Naive thymus-derived CD4-positive, alpha-beta T cell (primary cell): ENCODE measurements at regions not wholly inside any gene's neighbourhood (a gene's known extent, or its start where the extent isn't known, plus 50 kb on each side); places are given as distances from the start of the nearest gene placed in this dataset.

Experiments
- ATAC-seq: fragments of 150-1000 bp; cut with Tn5 transposase; 2 replicates; pipeline ENCODE4 v1.10.0; 2021; ENCODE audit warnings: mild to moderate bottlenecking, moderate library complexity
- CTCF ChIA-PET: fragments of 350-600 bp; sonication (Branson Sonifier 250); formaldehyde crosslinking; loops from one replicate; lab custom pipeline; 2021; ENCODE audit warnings: antibody characterized with exemption; lab: Charles Lee
- POLR2A ChIA-PET: fragments of 350-600 bp; sonication (Branson Sonifier 250); formaldehyde crosslinking; loops from one replicate; lab custom pipeline; 2021; ENCODE audit warnings: antibody characterized with exemption, inconsistent platforms; lab: Charles Lee
- DNase-seq, 9 donors: peaks; one replicate each; pipeline versions ENCODE4 v3.0.0 to v3.0.0-alpha.2; 2020 to 2022; ENCODE audit warnings: mixed read lengths in 1 of 9
- H3K27ac ChIP-seq: one replicate; pipeline ENCODE4 v1.7.0; 2013; ENCODE audit warnings: mild to moderate bottlenecking, low read depth, low read length, moderate library complexity
- H3K27me3 ChIP-seq, 2 donors: one replicate each; pipeline ENCODE4 v1.7.0; 2013; ENCODE audit warnings: low read length in 2 of 2, mild to moderate bottlenecking in 2 of 2, moderate library complexity in 2 of 2; ENCODE audit not compliant: control insufficient read depth in 2 of 2, insufficient read depth in 2 of 2
- H3K36me3 ChIP-seq, 3 experiments: 1 replicate in 2 of 3; 2 replicates in 1 of 3; pipeline ENCODE4 v1.7.0; 2013; ENCODE audit warnings: low read length in 3 of 3, mild to moderate bottlenecking in 3 of 3, moderate library complexity in 1 of 3; ENCODE audit not compliant: insufficient read depth in 3 of 3, control insufficient read depth in 2 of 3
- H3K4me1 ChIP-seq, 2 donors: one replicate each; pipeline ENCODE4 v1.7.0; 2013; ENCODE audit warnings: low read length in 2 of 2, mild to moderate bottlenecking in 2 of 2, moderate library complexity in 1 of 2; ENCODE audit not compliant: control insufficient read depth in 2 of 2, insufficient read depth in 2 of 2
- H3K4me3 ChIP-seq: 2 replicates; pipeline ENCODE4 v1.7.0; 2013; ENCODE audit warnings: mild to moderate bottlenecking, low read length
- H3K9me3 ChIP-seq, 3 experiments: 1 replicate in 2 of 3; 2 replicates in 1 of 3; pipeline ENCODE4 v1.7.0; 2013; ENCODE audit warnings: low read length in 3 of 3; ENCODE audit not compliant: control insufficient read depth in 2 of 3
- H3K27ac Mint-ChIP-seq, 9 donors: one replicate each; pipeline ENCODE4 v1.8.0; 2020 to 2022; ENCODE audit warnings: mixed read lengths in 9 of 9, mild to moderate bottlenecking in 8 of 9, moderate library complexity in 5 of 9, inconsistent platforms in 2 of 9
- H3K27me3 Mint-ChIP-seq, 5 donors: one replicate each; pipeline ENCODE4 v1.8.0; 2021 to 2022; ENCODE audit warnings: mixed read lengths in 5 of 5, mild to moderate bottlenecking in 1 of 5
- H3K36me3 Mint-ChIP-seq, 5 donors: one replicate each; pipeline ENCODE4 v1.8.0; 2020 to 2022; ENCODE audit warnings: mixed read lengths in 5 of 5, mild to moderate bottlenecking in 3 of 5, inconsistent platforms in 1 of 5
- H3K4me1 Mint-ChIP-seq, 7 donors: one replicate each; pipeline ENCODE4 v1.8.0; 2020 to 2022; ENCODE audit warnings: mixed read lengths in 7 of 7, mild to moderate bottlenecking in 3 of 7, inconsistent platforms in 1 of 7
- H3K4me3 Mint-ChIP-seq, 10 donors: one replicate each; pipeline ENCODE4 v1.8.0; 2020 to 2022; ENCODE audit warnings: mild to moderate bottlenecking in 10 of 10, mixed read lengths in 10 of 10, moderate library complexity in 6 of 10, inconsistent platforms in 2 of 10
- H3K9me3 Mint-ChIP-seq, 11 donors: one replicate each; pipeline ENCODE4 v1.8.0; 2020 to 2022; ENCODE audit warnings: mixed read lengths in 11 of 11, mild to moderate bottlenecking in 4 of 11, inconsistent platforms in 1 of 11, moderate library complexity in 1 of 11
- intact Hi-C, 2 donors: fragments of 100-400 bp; cut with micrococcal nuclease; formaldehyde crosslinking; loops; one replicate each; pipeline ENCODE4 v1.15.1; 2023

- peaks cover 0 to 9% (median 0%) of the 10 kb centered on the region in 11 donors for H3K9me3 Mint-ChIP-seq
- H3K27ac Mint-ChIP-seq, result no peak overlapping the region
- H3K36me3 ChIP-seq, result no peaks in the 10 kb centered on the region
- peaks cover 0 to 4% (median 0%) of the 10 kb centered on the region in 5 donors for H3K27me3 Mint-ChIP-seq
- H3K4me3 ChIP-seq, result no peak overlapping the region
- no peak overlapping the region for H3K4me3 Mint-ChIP-seq
- H3K4me1 ChIP-seq, result no peaks in the 10 kb centered on the region
- ChIA-PET POLR2A (interaction anchor here (0.7 kb wide), 1 partner anchor 1118 kb away, joined by 3 read pairs; no protein-coding TSS in a partner anchor), CTCF (no interaction called here)
- H3K4me1 Mint-ChIP-seq, result no peaks in the 10 kb centered on the region
- ATAC-seq, result no peak
- H3K36me3 Mint-ChIP-seq, result no peaks in the 10 kb centered on the region
- H3K27me3 ChIP-seq, result no peaks in the 10 kb centered on the region
- H3K27ac ChIP-seq, result no peak overlapping the region
- intact Hi-C loops, result no loop called here
- DNase-seq, result no peak
- no peaks in the 10 kb centered on the region for H3K9me3 ChIP-seq
Observed at GRCh38 chr6:126524811-126525326, 185.0 kb downstream of the CENPW start.

- intact Hi-C loops, result no loop called here
- no peak overlapping the region for H3K4me3 ChIP-seq
- H3K9me3 ChIP-seq, result no peaks in the 10 kb centered on the region
- H3K27me3 ChIP-seq, result no peaks in the 10 kb centered on the region
- DNase-seq, result no peak
- H3K27ac ChIP-seq, result no peak overlapping the region
- Mint-ChIP-seq H3K27me3 (peaks cover 0 to 4% (median 0%) of the 10 kb centered on the region in 5 donors), H3K9me3 (no peaks in the 10 kb centered on the region), H3K4me3 (no peak overlapping the region), H3K27ac (no peak overlapping the region), H3K36me3 (no peaks in the 10 kb centered on the region), H3K4me1 (no peaks in the 10 kb centered on the region)
- no peaks in the 10 kb centered on the region for H3K36me3 ChIP-seq
- CTCF ChIA-PET, result no interaction called here
- H3K4me1 ChIP-seq, result no peaks in the 10 kb centered on the region
- no peak for ATAC-seq
- POLR2A ChIA-PET, result interaction anchor here (0.7 kb wide), 1 partner anchor 25 kb away, joined by 3 read pairs; no protein-coding TSS in a partner anchor
Observed at GRCh38 chr6:126526547-126526946, 186.6 kb downstream of the CENPW start.

- H3K4me1 ChIP-seq, result no peaks in the 10 kb centered on the region
- H3K4me3 ChIP-seq, result no peak overlapping the region
- Mint-ChIP-seq H3K9me3 (no peaks in the 10 kb centered on the region), H3K4me1 (no peaks in the 10 kb centered on the region), H3K27me3 (peaks cover 0 to 4% (median 0%) of the 10 kb centered on the region in 5 donors), H3K27ac (no peak overlapping the region), H3K4me3 (no peak overlapping the region), H3K36me3 (no peaks in the 10 kb centered on the region)
- POLR2A ChIA-PET, result no interaction called here
- no peak overlapping the region for H3K27ac ChIP-seq
- ATAC-seq, result no peak
- CTCF ChIA-PET, result no interaction called here
- no peaks in the 10 kb centered on the region for H3K36me3 ChIP-seq
- intact Hi-C loops, result no loop called here
- no peak for DNase-seq
- no peaks in the 10 kb centered on the region for H3K27me3 ChIP-seq
- no peaks in the 10 kb centered on the region for H3K9me3 ChIP-seq
Observed at GRCh38 chr6:126526996-126527606, 187.2 kb downstream of the CENPW start.

GRCh38 chr6:126529637-126530362 lies 189.9 kb downstream of the CENPW start:
- Histone ChIP-seq H3K4me3 (no peak overlapping the region), H3K27ac (no peak overlapping the region), H3K27me3 (no peaks in the 10 kb centered on the region), H3K9me3 (no peaks in the 10 kb centered on the region), H3K4me1 (no peaks in the 10 kb centered on the region), H3K36me3 (no peaks in the 10 kb centered on the region)
- Mint-ChIP-seq H3K4me1 (no peaks in the 10 kb centered on the region), H3K27ac (no peak overlapping the region), H3K36me3 (no peaks in the 10 kb centered on the region), H3K9me3 (peaks cover 0 to 3% (median 0%) of the 10 kb centered on the region in 11 donors), H3K4me3 (no peak overlapping the region), H3K27me3 (peaks cover 0 to 4% (median 0%) of the 10 kb centered on the region in 5 donors)
- ChIA-PET CTCF (no interaction called here), POLR2A (no interaction called here)
- intact Hi-C loops, result no loop called here
- no peak for DNase-seq
- no peak for ATAC-seq

GRCh38 chr6:126530775-126531174 lies 190.9 kb downstream of the CENPW start:
- intact Hi-C loops, result no loop called here
- Mint-ChIP-seq H3K4me3 (no peak overlapping the region), H3K27ac (no peak overlapping the region), H3K4me1 (no peaks in the 10 kb centered on the region), H3K27me3 (peaks cover 0 to 4% (median 0%) of the 10 kb centered on the region in 5 donors), H3K36me3 (no peaks in the 10 kb centered on the region), H3K9me3 (peaks cover 0 to 3% (median 0%) of the 10 kb centered on the region in 11 donors)
- ChIA-PET CTCF (no interaction called here), POLR2A (no interaction called here)
- DNase-seq (no peak), ATAC-seq (no peak)
- Histone ChIP-seq H3K4me3 (no peak overlapping the region), H3K27ac (no peak overlapping the region), H3K36me3 (no peaks in the 10 kb centered on the region), H3K4me1 (no peaks in the 10 kb centered on the region), H3K9me3 (no peaks in the 10 kb centered on the region), H3K27me3 (no peaks in the 10 kb centered on the region)

- CTCF ChIA-PET, result no interaction called here
- Mint-ChIP-seq H3K4me3 (no peak overlapping the region), H3K36me3 (no peaks in the 10 kb centered on the region), H3K4me1 (no peaks in the 10 kb centered on the region), H3K27ac (no peak overlapping the region), H3K27me3 (peaks cover 0 to 3% (median 0%) of the 10 kb centered on the region in 5 donors), H3K9me3 (peaks cover 0 to 3% (median 0%) of the 10 kb centered on the region in 11 donors)
- Histone ChIP-seq H3K27ac (no peak overlapping the region), H3K4me3 (no peak overlapping the region), H3K27me3 (no peaks in the 10 kb centered on the region), H3K4me1 (no peaks in the 10 kb centered on the region), H3K9me3 (no peaks in the 10 kb centered on the region), H3K36me3 (no peaks in the 10 kb centered on the region)
- intact Hi-C loops, result no loop called here
- ATAC-seq (no peak), DNase-seq (no peak)
- POLR2A ChIA-PET, result no interaction called here
Observed at GRCh38 chr6:126531286-126531685, 191.4 kb downstream of the CENPW start.
